ENCODE measurements at regions not wholly inside any gene's neighbourhood (a gene's known extent, or its start where the extent isn't known, plus 50 kb on each side); places are given as distances from the start of the nearest gene placed in this dataset.

DNA sequence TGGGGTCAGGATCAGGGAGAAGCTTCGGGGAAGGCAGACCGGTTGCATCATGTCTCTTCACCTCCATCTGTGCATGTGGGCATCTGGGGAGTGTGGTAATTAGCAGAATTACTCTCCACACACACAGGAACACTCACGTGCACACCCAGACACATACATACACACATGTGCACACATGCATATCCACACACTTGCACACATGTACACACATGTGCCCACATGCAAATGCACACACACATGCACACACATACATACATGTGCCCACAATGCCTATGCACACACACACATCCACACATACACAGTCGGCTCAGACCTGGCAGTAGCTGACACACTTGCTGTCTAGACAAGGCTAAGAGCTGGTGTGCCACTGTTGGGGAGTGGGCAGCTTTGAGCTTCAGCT, 212.3 kb upstream of the PMEPA1 start:
- H3K4me3 ChIP-seq (ENCODE audit: low read depth, low read length), result no peak overlapping the region
- TF ChIP-seq, protein P1, sequence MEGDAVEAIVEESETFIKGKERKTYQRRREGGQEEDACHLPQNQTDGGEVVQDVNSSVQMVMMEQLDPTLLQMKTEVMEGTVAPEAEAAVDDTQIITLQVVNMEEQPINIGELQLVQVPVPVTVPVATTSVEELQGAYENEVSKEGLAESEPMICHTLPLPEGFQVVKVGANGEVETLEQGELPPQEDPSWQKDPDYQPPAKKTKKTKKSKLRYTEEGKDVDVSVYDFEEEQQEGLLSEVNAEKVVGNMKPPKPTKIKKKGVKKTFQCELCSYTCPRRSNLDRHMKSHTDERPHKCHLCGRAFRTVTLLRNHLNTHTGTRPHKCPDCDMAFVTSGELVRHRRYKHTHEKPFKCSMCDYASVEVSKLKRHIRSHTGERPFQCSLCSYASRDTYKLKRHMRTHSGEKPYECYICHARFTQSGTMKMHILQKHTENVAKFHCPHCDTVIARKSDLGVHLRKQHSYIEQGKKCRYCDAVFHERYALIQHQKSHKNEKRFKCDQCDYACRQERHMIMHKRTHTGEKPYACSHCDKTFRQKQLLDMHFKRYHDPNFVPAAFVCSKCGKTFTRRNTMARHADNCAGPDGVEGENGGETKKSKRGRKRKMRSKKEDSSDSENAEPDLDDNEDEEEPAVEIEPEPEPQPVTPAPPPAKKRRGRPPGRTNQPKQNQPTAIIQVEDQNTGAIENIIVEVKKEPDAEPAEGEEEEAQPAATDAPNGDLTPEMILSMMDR (IDR thresholded peaks at IDR 0.05; ENCODE audit: insufficient read depth, low read depth, low read length), result no peak
- no peak for DNase-seq (ENCODE audit: low read depth)

DNA sequence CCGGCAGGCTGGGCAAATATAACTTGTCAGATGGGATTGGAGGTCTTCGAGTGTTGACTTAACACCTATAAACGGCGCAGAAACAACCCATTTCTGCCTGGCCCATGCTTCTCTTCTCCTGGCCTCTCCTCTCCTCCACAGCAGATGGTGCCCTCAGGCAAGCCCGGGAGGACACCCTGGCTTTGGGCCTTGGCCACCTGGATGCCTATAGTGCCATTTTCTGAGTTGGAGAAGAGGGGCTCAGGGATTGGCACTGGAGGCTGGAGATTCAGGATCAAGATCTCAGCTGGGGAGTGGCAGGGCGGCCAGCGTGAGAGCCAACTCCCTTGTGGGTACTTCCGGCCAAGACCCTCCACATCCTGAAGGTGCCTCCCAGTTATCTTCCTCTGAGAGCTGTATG, 211.9 kb upstream of the PMEPA1 start:
- no peak for DNase-seq (ENCODE audit: low read depth)
- H3K4me3 ChIP-seq (ENCODE audit: low read depth, low read length), result no peak overlapping the region
- TF ChIP-seq, protein P1 (IDR thresholded peaks at IDR 0.05; ENCODE audit: insufficient read depth, low read depth, low read length), result no peak

DNA sequence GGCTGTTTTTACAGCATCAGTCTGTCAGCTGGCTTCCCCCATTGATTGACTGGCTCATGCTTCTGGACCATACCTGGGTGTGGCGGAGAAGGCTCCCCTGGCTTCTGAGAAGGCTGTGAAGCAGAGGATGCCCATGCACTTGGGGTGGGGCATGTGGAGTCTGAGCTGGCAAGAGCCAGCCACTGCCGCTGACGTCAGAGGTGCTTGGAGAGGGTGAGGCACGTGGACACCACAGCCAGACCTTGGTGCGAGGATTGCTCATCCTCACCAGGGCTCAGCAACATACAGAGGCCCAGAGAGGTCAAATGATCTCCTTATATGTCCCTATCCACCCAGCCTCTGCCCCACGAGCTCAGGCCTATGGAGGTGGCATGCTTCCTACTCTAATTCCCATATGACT, 211.2 kb upstream of the PMEPA1 start:
- TF ChIP-seq, protein P1 (IDR thresholded peaks at IDR 0.05; ENCODE audit: insufficient read depth, low read depth, low read length), result no peak
- DNase-seq (ENCODE audit: low read depth), result no peak
- H3K4me3 ChIP-seq (ENCODE audit: low read depth, low read length), result no peak overlapping the region

DNA sequence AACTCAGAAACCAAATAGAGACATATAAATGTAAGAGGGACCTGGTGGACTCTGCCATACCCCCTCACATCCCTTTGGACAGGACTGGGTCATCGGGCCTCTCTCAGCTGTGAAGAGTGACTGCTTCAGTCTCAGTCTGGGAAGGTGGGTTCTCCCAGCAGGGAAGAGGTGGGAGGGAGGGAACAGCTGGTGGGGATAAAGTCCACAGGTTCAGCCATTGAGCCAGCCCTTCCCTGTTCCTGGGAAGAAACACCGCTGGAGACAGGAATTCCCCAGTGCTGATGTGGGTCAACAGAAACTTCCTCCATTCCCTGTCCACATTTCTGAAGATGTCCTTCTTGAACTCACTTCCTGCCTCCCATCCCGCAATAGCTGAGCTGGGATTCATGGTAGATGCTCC, 209.2 kb upstream of the PMEPA1 start:
- H3K4me3 ChIP-seq (ENCODE audit: low read depth, low read length), result no peak overlapping the region
- DNase-seq (ENCODE audit: low read depth), result no peak
- TF ChIP-seq, protein P1 (IDR thresholded peaks at IDR 0.05; ENCODE audit: insufficient read depth, low read depth, low read length), result no peak

DNA sequence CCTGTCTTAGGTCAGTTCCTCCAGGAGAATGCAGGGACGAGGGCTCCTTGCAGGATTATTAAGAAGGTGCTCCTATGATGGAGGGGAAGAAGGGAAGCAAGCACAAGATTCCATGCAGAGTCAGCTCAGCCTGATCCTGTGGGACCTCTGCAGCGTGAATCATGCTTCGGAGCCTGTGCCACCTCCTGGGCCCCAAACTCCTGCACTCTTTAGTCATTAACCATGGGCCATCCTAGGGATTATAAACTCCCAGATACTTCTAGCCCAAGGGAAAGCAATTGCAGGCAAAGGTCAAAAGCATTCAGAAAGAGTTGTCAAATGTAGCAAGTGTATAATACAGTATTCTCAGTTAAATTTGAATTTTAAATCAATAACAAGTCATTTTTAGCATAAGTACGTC, 208.7 kb upstream of the PMEPA1 start:
- no peak overlapping the region for H3K4me3 ChIP-seq (ENCODE audit: low read depth, low read length)
- DNase-seq (ENCODE audit: low read depth), result no peak
- TF ChIP-seq, protein P1 (IDR thresholded peaks at IDR 0.05; ENCODE audit: insufficient read depth, low read depth, low read length), result no peak

DNA sequence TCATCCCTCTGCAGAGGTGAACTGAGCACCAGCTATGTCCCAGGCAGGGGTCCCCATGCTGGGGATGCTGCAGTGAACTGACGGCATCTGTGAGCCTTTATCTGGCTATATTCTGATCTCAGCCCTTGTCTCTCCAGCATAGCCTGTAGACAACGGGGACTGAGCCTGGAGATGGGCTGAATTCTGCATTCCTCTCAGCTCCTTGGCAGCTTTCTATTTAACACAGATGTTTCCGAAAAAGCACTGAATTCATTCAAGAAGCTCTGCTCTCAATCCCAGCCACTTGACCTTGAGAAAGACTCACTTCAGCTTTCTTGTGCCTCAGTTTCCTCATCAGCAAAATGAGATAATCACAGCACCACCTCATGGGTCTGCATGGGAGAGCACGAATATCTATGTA, 204.4 kb upstream of the PMEPA1 start:
- no peak for DNase-seq (ENCODE audit: low read depth)

More for the DNA sequence above, 204.4 kb upstream of the PMEPA1 start:
- TF ChIP-seq, protein P1 (IDR thresholded peaks at IDR 0.05; ENCODE audit: insufficient read depth, low read depth, low read length), result no peak
- H3K4me3 ChIP-seq (ENCODE audit: low read depth, low read length), result no peak overlapping the region
